Lung (tissue), 11 donors: ENCODE measurements at regions not wholly inside any gene's neighbourhood (a gene's known extent, or its start where the extent isn't known, plus 50 kb on each side); places are given as distances from the start of the nearest gene placed in this dataset.

Source experiments
- ATAC-seq: fragments of 200-7000 bp; cut with Tn5 transposase; one replicate; pipeline ENCODE4 v1.9.1; 2020; ENCODE audit warnings: moderate number of reproducible peaks; ENCODE audit not compliant: insufficient read depth, low FRiP score
- DNase-seq, 3 donors: peaks; one replicate each; pipeline ENCODE4 v3.0.0-alpha.2; 2013 to 2017
- H3K27ac ChIP-seq, 2 donors: one replicate each; pipeline ENCODE4 v1.5.1; 2013; ENCODE audit warnings: mild to moderate bottlenecking in 2 of 2, moderate library complexity in 2 of 2, control low read depth in 1 of 2, inconsistent platforms in 1 of 2, low read depth in 1 of 2, low read length in 1 of 2
- H3K27me3 ChIP-seq, 3 donors: one replicate each; pipeline ENCODE4 v1.5.1; 2013; ENCODE audit warnings: low read length in 2 of 3; ENCODE audit not compliant: control insufficient read depth in 3 of 3, insufficient read depth in 3 of 3
- H3K36me3 ChIP-seq, 4 donors: one replicate each; pipeline ENCODE4 v1.5.1; 2013; ENCODE audit warnings: low read length in 4 of 4, mild to moderate bottlenecking in 1 of 4, moderate library complexity in 1 of 4; ENCODE audit not compliant: control insufficient read depth in 4 of 4, insufficient read depth in 4 of 4
- H3K4me1 ChIP-seq, 5 donors: one replicate each; pipeline ENCODE4 v1.5.1; 2013; ENCODE audit warnings: low read length in 5 of 5, mild to moderate bottlenecking in 2 of 5, moderate library complexity in 1 of 5; ENCODE audit not compliant: control insufficient read depth in 5 of 5, insufficient read depth in 5 of 5
- H3K4me3 ChIP-seq: one replicate; pipeline ENCODE4 v1.5.1; 2013; ENCODE audit warnings: mild to moderate bottlenecking, control low read depth, moderate library complexity
- H3K9ac ChIP-seq, 2 donors: one replicate each; pipeline ENCODE4 v1.5.1; 2013; ENCODE audit warnings: low read length in 2 of 2, control low read depth in 1 of 2; ENCODE audit not compliant: insufficient read depth in 1 of 2
- H3K9me3 ChIP-seq, 4 donors: one replicate each; pipeline ENCODE4 v1.5.1; 2013; ENCODE audit warnings: low read length in 3 of 4, mild to moderate bottlenecking in 1 of 4, moderate library complexity in 1 of 4; ENCODE audit not compliant: control insufficient read depth in 4 of 4, insufficient read depth in 3 of 4
- CTCF ChIP-seq: IDR thresholded peaks from 2 replicates; pipeline ENCODE4 v1.5.1; 2012; ENCODE audit warnings: mild to moderate bottlenecking; ENCODE audit errors: control extremely low read depth, extremely low read depth
- WGBS, 2 donors: extraction: QIAGEN DNeasy Blood & Tissue Kit; methylation state at CpG; one replicate each; pipeline ENCODE4 v1.1.7; 2013; 5-methylcytosine and 5-hydroxymethylcytosine counted together
- donor health status: control.
- donor health status: control.
- donor health status: Bipolar disorder and iron deficiency.
- donor health status: healthy.
- donor health status: DM: yes; HTN: yes; CAD: no.

- DNase-seq (no peak), ATAC-seq (no peak)
- Histone ChIP-seq H3K4me1 (no peaks in the 10 kb centered on the region), H3K36me3 (no peaks in the 10 kb centered on the region), H3K4me3 (no peak overlapping the region), H3K9me3 (no peaks in the 10 kb centered on the region), H3K9ac (no peak overlapping the region), H3K27ac (no peak overlapping the region), H3K27me3 (no peaks in the 10 kb centered on the region)
- 68 to 71% methylated on average over 10 of the region's 10 CpGs for WGBS, 2 donors
- no peak for TF ChIP-seq CTCF
These were observed 72.8 kb downstream of the CAPZA3 start for GRCh38 chr12:18810537-18811253.

GRCh38 chr12:18811273-18811672 is 73.4 kb downstream of the CAPZA3 start:
- H3K4me1 ChIP-seq, result no peaks in the 10 kb centered on the region
- no peak overlapping the region for H3K27ac ChIP-seq
- H3K4me3 ChIP-seq, result no peak overlapping the region
- 20 to 37% methylated on average over 3 of the region's 3 CpGs for WGBS, 2 donors
- no peaks in the 10 kb centered on the region for H3K9me3 ChIP-seq
- H3K9ac ChIP-seq, result no peak overlapping the region
- H3K27me3 ChIP-seq, result no peaks in the 10 kb centered on the region
- no peaks in the 10 kb centered on the region for H3K36me3 ChIP-seq
- ATAC-seq (no peak), DNase-seq (no peak)
- TF ChIP-seq CTCF, result no peak

DNA sequence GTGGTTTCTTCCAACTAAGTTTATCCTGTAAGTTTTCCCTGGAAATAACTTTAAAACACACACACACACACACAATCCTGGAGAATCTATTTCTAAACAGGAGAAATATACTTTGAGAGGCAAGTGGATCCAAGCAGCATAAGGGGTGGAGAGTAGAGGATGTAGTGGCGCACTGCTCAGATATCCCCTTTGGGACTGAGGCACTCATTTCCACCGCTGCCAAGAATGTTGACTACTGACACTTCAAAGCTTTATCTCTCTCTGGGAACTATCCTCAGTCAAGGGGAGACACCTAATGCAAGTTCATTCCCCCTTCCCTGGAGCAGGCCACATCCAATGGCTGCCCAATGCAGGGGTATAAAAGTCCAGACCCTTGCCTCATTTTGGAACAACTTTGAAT is 75.8 kb downstream of the CAPZA3 start:
- no peak for ATAC-seq
- no peak overlapping the region for H3K4me3 ChIP-seq

More for the DNA sequence above, 75.8 kb downstream of the CAPZA3 start:
- Histone ChIP-seq H3K9me3 (no peaks in the 10 kb centered on the region), H3K9ac (no peak overlapping the region), H3K27ac (no peak overlapping the region), H3K4me1 (no peaks in the 10 kb centered on the region), H3K36me3 (no peaks in the 10 kb centered on the region), H3K27me3 (no peaks in the 10 kb centered on the region)
- DNase-seq, result no peak
- 86 to 87% methylated on average over 2 of the region's 2 CpGs for WGBS, 2 donors
- no peak for TF ChIP-seq CTCF
